ENCODE measurements at regions not wholly inside any gene's neighbourhood (a gene's known extent, or its start where the extent isn't known, plus 50 kb on each side); places are given as distances from the start of the nearest gene placed in this dataset.

- H3K36me3 ChIP-seq (ENCODE audit: control insufficient read depth in 4 of 4, insufficient read depth in 4 of 4, low read length in 4 of 4), result no peaks in the 10 kb centered on the region
- DNase-seq, result no peak
- H3K27ac ChIP-seq (ENCODE audit: low read depth in 1 of 2, low read length in 1 of 2), result peak overlapping the region; percentile 0 to 57
- no peak overlapping the region for H3K9ac ChIP-seq (ENCODE audit: insufficient read depth in 1 of 2, low read length in 2 of 2)
- TF ChIP-seq CTCF (IDR thresholded peaks at IDR 0.05; ENCODE audit: control extremely low read depth, extremely low read depth), result no peak
- WGBS, 2 donors, result 56 to 76% methylated on average over 8 of the region's 8 CpGs
- peaks cover 0 to 2% (median under 1%) of the 10 kb centered on the region in 4 donors for H3K9me3 ChIP-seq (ENCODE audit: control insufficient read depth in 4 of 4, insufficient read depth in 3 of 4, low read length in 3 of 4)
- no peak overlapping the region for H3K4me3 ChIP-seq
- no peak for ATAC-seq (ENCODE audit: insufficient read depth, low FRiP score)
- H3K27me3 ChIP-seq (ENCODE audit: control insufficient read depth in 3 of 3, insufficient read depth in 3 of 3, low read length in 2 of 3), result peaks cover 0 to 6% (median 0%) of the 10 kb centered on the region in 3 donors
- H3K4me1 ChIP-seq (ENCODE audit: control insufficient read depth in 5 of 5, insufficient read depth in 5 of 5, low read length in 5 of 5), result peaks cover 0 to 14% (median 0%) of the 10 kb centered on the region in 5 donors
Measured at GRCh38 chr17:6325741-6326140, 109.2 kb downstream of the AIPL1 start.

- no peak for DNase-seq
- Histone ChIP-seq H3K4me3 (no peak overlapping the region), H3K27me3 (ENCODE audit: control insufficient read depth in 3 of 3, insufficient read depth in 3 of 3, low read length in 2 of 3) (peaks cover 0 to 4% (median 0%) of the 10 kb centered on the region in 3 donors), H3K9me3 (ENCODE audit: control insufficient read depth in 4 of 4, insufficient read depth in 3 of 4, low read length in 3 of 4) (peaks cover 0 to 2% (median under 1%) of the 10 kb centered on the region in 4 donors), H3K27ac (ENCODE audit: low read depth in 1 of 2, low read length in 1 of 2) (no peak overlapping the region), H3K36me3 (ENCODE audit: control insufficient read depth in 4 of 4, insufficient read depth in 4 of 4, low read length in 4 of 4) (no peaks in the 10 kb centered on the region), H3K4me1 (ENCODE audit: control insufficient read depth in 5 of 5, insufficient read depth in 5 of 5, low read length in 5 of 5) (peaks cover 0 to 14% (median 0%) of the 10 kb centered on the region in 5 donors), H3K9ac (ENCODE audit: insufficient read depth in 1 of 2, low read length in 2 of 2) (no peak overlapping the region)
- TF ChIP-seq CTCF (IDR thresholded peaks at IDR 0.05; ENCODE audit: control extremely low read depth, extremely low read depth), result no peak
- WGBS, 2 donors, result 74 to 84% methylated on average over 6 of the region's 6 CpGs
- no peak for ATAC-seq (ENCODE audit: insufficient read depth, low FRiP score)
Measured at GRCh38 chr17:6325051-6325450, 109.9 kb downstream of the AIPL1 start.

- H3K27me3 ChIP-seq (ENCODE audit: control insufficient read depth in 3 of 3, insufficient read depth in 3 of 3, low read length in 2 of 3), result peaks cover 0 to 4% (median 0%) of the 10 kb centered on the region in 3 donors
- whole genome bisulfite sequencing, 2 donors, result 59 to 71% methylated on average over 17 of the region's 17 CpGs
- TF ChIP-seq CTCF (IDR thresholded peaks at IDR 0.05; ENCODE audit: control extremely low read depth, extremely low read depth), result no peak
- peak overlapping the region in 1 of 2 donors; percentile 25 for H3K27ac ChIP-seq (ENCODE audit: low read depth in 1 of 2, low read length in 1 of 2)
- H3K4me1 ChIP-seq (ENCODE audit: control insufficient read depth in 5 of 5, insufficient read depth in 5 of 5, low read length in 5 of 5), result peaks cover 0 to 14% (median 0%) of the 10 kb centered on the region in 5 donors
- ATAC-seq (ENCODE audit: insufficient read depth, low FRiP score) (no peak), DNase-seq (peak in 2 of 3 donors; percentile 22 to 59)
- H3K9ac ChIP-seq (ENCODE audit: insufficient read depth in 1 of 2, low read length in 2 of 2), result no peak overlapping the region
- H3K36me3 ChIP-seq (ENCODE audit: control insufficient read depth in 4 of 4, insufficient read depth in 4 of 4, low read length in 4 of 4), result no peaks in the 10 kb centered on the region
- peaks cover 0 to 2% (median 0%) of the 10 kb centered on the region in 4 donors for H3K9me3 ChIP-seq (ENCODE audit: control insufficient read depth in 4 of 4, insufficient read depth in 3 of 4, low read length in 3 of 4)
- H3K4me3 ChIP-seq, result no peak overlapping the region
Measured at GRCh38 chr17:6323626-6324356, 111.1 kb downstream of the AIPL1 start.

Data from lung (tissue), 11 donors.